KOPT-K1 (cell line): ENCODE measurements at regions not wholly inside any gene's neighbourhood (a gene's known extent, or its start where the extent isn't known, plus 50 kb on each side); places are given as distances from the start of the nearest gene placed in this dataset.
"Not testable (repeated sequence)": the region's sequence is repeated elsewhere in the genome, so short reads cannot be mapped to it uniquely, and the experiment has no call there.

Source experiments
- H3K27ac ChIP-seq: fragments of 200-600 bp; sonication (generic); 2 replicates; pipeline ENCODE4 v1.5.1; 2016; ENCODE audit warnings: antibody characterized with exemption, mild to moderate bottlenecking, low read depth, low read length; ENCODE audit not compliant: poor library complexity, severe bottlenecking
- H3K36me3 ChIP-seq: fragments of 200-600 bp; sonication (generic); 2 replicates; pipeline ENCODE4 v1.5.1; 2017; ENCODE audit warnings: antibody characterized with exemption, mild to moderate bottlenecking, low read length, moderate library complexity; ENCODE audit not compliant: insufficient read depth
- H3K9me3 ChIP-seq: fragments of 200-600 bp; sonication (generic); 2 replicates; pipeline ENCODE4 v1.5.1; 2017; ENCODE audit warnings: antibody characterized with exemption, low read length, mild to moderate bottlenecking; ENCODE audit not compliant: insufficient read depth, poor library complexity, severe bottlenecking

GRCh38 chr3:77707281-77707680, 667.4 kb downstream of the ROBO2 start:
- H3K27ac ChIP-seq = no peak overlapping the region
- no peaks in the 10 kb centered on the region for H3K36me3 ChIP-seq
- no peaks in the 10 kb centered on the region for H3K9me3 ChIP-seq

- no peaks in the 10 kb centered on the region for H3K9me3 ChIP-seq
- H3K27ac ChIP-seq = no peak overlapping the region
- no peaks in the 10 kb centered on the region for H3K36me3 ChIP-seq
These were observed 669.3 kb downstream of the ROBO2 start for GRCh38 chr3:77709155-77709554.

GRCh38 chr3:77718311-77718710, 678.4 kb downstream of the ROBO2 start:
- Histone ChIP-seq H3K36me3 (no peaks in the 10 kb centered on the region), H3K27ac (no peak overlapping the region), H3K9me3 (no peaks in the 10 kb centered on the region)

DNA sequence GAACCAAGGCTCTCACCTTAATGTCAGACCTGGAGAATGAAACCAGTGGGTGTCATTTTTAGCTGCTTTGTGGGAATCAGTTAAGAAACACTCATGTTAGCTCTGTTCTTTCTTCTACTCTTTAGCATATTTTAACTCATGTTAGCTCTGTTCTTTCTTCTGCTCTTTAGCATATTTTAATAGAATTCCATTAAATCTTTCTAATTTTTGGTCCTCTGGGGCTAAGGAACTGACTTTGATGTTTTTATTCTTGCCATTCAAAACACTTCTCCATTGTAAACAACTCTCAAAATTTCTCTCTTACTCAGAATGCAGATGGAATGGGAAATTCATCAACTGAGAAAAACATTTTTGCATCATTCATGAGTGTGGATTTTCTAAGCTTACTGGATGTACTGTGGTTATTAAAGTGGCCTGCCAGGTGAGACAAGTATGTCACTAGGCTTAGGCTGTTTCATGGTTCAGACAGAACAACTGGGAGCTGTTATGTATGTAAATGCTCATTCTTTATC, 680.6 kb downstream of the ROBO2 start:
- no peaks in the 10 kb centered on the region for H3K9me3 ChIP-seq
- H3K27ac ChIP-seq = no peak overlapping the region
- no peaks in the 10 kb centered on the region for H3K36me3 ChIP-seq

DNA sequence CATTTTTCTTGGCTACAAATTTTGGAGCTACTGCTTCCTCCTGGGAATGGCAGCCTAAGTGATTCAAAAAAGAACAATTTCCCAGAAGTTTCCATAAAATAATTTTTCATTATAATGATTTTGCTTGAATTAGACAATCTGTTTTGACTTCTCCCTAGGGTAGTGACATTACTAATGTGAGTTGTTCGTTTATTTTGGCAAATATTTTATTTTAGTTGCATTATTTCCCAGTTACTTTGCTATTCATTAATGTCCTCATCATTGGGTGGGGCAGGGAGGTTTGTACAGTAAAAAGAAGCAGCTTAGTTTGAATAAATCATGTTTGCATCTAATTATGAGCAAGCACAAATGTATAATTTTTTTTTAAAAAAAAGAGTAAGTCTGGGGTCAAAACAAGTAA, 686.6 kb downstream of the ROBO2 start:
- H3K36me3 ChIP-seq = no peaks in the 10 kb centered on the region
- no peak overlapping the region for H3K27ac ChIP-seq
- no peaks in the 10 kb centered on the region for H3K9me3 ChIP-seq

DNA sequence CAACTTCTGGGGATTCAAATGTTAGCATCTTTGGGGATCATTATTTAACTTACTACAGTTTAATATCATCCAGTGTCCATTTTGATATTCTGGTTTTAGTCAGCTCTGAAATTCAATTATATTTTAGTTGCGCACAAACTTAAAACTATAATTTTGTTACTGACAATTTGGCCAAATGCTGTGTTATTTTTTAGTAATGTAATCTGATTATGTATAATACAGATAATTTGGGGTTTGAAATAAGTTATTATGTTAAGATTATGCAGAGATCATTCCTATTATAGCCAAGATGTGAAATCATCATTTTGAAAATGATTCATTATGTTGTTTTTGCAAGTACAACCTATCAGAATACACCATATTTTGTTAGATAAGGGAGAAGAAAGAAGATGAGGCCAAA, 706.1 kb downstream of the ROBO2 start:
- H3K9me3 ChIP-seq = no peaks in the 10 kb centered on the region
- H3K27ac ChIP-seq = no peak overlapping the region
- H3K36me3 ChIP-seq = no peaks in the 10 kb centered on the region

DNA sequence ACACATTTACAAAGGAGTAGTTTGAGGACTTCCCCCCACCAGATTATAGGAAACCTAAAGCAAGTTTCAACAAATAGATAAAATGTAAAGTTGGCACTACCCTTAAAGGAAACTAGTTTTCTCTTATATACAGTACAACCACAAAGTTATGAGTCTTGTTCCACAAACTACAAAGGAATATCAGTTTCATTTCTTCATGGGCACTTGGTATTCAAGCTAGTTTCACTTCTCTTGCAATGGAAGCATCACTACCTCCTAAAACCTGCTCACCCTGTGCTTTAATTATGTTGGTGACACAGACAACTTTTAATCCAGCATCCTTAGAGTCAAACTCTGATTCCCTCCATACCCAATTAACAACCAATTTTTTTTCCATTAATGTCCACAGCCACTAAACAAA, 707.0 kb downstream of the ROBO2 start:
- no peak overlapping the region for H3K27ac ChIP-seq
- H3K36me3 ChIP-seq = no peaks in the 10 kb centered on the region
- H3K9me3 ChIP-seq = no peaks in the 10 kb centered on the region

DNA sequence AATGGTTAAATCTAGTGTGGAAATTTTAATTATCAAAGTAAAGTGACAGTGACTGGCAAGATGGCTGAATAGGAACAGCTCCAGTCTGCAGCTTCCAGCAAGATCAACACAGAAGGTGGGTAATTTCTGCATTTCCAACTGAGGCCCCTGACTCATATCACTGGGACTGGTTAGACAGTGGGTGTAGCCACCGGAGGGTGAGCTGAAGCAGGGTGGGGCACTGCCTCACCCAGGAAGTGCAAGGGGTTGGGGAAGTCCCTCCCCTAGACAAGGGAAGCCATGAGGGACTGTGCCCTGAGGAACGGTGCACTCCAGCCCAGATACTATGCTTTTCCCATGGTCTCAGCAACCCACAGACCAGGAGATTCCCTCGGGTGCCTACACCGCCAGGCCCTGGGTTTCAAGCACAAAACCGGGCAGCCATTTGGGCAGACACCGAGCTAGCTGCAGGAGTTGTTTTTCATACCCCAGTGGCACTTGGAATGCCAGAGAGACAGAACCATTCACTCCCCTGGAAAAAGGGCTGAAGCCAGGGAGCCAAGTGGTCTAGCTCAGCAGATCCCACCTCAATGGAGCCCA, 716.6 kb downstream of the ROBO2 start:
- not testable (repeated sequence) for H3K9me3 ChIP-seq, H3K27ac ChIP-seq, H3K36me3 ChIP-seq

DNA sequence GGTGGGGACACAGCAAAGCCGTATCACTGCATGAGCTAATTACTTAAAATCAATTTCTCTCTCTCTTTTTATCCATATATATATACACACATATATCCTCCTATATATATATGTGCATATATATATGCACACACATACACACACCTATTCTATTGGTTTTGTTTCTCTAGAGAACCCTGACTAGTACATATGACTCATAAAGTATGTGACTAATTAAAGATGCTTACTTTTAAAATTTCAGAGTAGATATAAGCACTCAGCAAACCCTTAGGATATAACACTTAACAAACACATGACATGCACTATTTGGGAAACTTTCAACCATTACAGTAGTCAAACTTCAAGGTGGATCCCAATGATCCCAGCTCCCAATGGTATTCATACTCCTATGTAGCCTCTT, 732.6 kb downstream of the ROBO2 start:
- no peaks in the 10 kb centered on the region for H3K9me3 ChIP-seq
- H3K36me3 ChIP-seq = no peaks in the 10 kb centered on the region
- no peak overlapping the region for H3K27ac ChIP-seq

GRCh38 chr3:77773084-77773483, 733.2 kb downstream of the ROBO2 start:
- Histone ChIP-seq H3K36me3 (no peaks in the 10 kb centered on the region), H3K9me3 (no peaks in the 10 kb centered on the region), H3K27ac (no peak overlapping the region)

GRCh38 chr3:77780278-77780996, 740.5 kb downstream of the ROBO2 start:
- Histone ChIP-seq H3K36me3 (no peaks in the 10 kb centered on the region), H3K27ac (no peak overlapping the region), H3K9me3 (no peaks in the 10 kb centered on the region)

- no peak overlapping the region for H3K27ac ChIP-seq
- no peaks in the 10 kb centered on the region for H3K9me3 ChIP-seq
- no peaks in the 10 kb centered on the region for H3K36me3 ChIP-seq
These were observed 746.3 kb downstream of the ROBO2 start for GRCh38 chr3:77786216-77786615.

GRCh38 chr3:77795013-77795412, 755.1 kb downstream of the ROBO2 start:
- Histone ChIP-seq H3K27ac (no peak overlapping the region), H3K36me3 (no peaks in the 10 kb centered on the region), H3K9me3 (no peaks in the 10 kb centered on the region)

DNA sequence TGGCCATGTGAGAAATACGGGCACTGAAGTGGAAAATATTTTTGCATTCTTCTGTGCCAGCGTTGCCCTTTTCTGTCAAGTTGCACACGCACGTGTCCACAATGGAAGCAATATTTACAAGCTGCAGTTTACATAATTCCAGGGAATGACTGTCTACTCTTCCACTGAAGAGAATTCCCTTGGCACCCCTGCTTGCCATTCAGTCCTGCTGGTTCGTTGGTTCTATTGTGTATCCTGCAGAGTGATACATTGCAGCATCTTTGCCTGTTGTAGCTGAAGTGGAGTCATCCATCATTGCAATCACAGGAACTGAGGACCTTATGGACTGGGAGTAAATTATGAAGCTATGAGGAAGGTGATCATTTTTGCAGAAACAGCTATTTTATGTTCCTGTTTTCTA, 759.4 kb downstream of the ROBO2 start:
- no peaks in the 10 kb centered on the region for H3K9me3 ChIP-seq
- H3K36me3 ChIP-seq = no peaks in the 10 kb centered on the region
- no peak overlapping the region for H3K27ac ChIP-seq

GRCh38 chr3:77800893-77801292, 761.0 kb downstream of the ROBO2 start:
- no peaks in the 10 kb centered on the region for H3K36me3 ChIP-seq
- H3K9me3 ChIP-seq = no peaks in the 10 kb centered on the region
- H3K27ac ChIP-seq = no peak overlapping the region

DNA sequence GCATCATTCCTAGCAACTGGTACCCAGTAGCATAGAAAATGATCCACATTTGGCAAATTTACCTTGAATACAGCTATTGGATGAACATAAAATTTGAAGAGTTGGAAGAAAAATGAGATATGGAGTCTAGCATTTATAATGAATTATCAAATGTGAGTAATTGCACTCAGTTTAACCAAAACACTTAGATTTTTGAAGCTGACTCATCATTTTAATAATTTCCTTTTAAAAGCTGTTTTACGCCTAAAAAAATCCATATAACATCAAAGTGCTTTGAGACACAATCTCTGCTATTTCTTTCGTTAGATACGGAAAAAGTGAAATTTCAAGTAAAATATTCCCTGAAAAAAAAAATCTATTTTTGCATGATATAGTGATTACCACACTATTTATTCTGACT, 767.4 kb downstream of the ROBO2 start:
- Histone ChIP-seq H3K27ac (no peak overlapping the region), H3K9me3 (no peaks in the 10 kb centered on the region), H3K36me3 (no peaks in the 10 kb centered on the region)
